ENCODE measurements at regions not wholly inside any gene's neighbourhood (a gene's known extent, or its start where the extent isn't known, plus 50 kb on each side); places are given as distances from the start of the nearest gene placed in this dataset.

- TF ChIP-seq YY1 (IDR thresholded peaks at IDR 0.05), result no peak
- TF ChIP-seq CTCF (IDR thresholded peaks at IDR 0.05; ENCODE audit: low read depth, low read length, missing input control), result no peak
- TF ChIP-seq HNF4G (IDR thresholded peaks at IDR 0.05), result no peak
- no peak for TF ChIP-seq NR2F2 (IDR thresholded peaks at IDR 0.05)
- TF ChIP-seq MAX (IDR thresholded peaks at IDR 0.05), result no peak
- no peak for TF ChIP-seq RAD21 (IDR thresholded peaks at IDR 0.05)
- no peak for TF ChIP-seq GABPA (IDR thresholded peaks at IDR 0.05 in 1 of 2, conservative IDR thresholded peaks at IDR 0.05 in 1 of 2)
- no peak for TF ChIP-seq JUND (IDR thresholded peaks at IDR 0.05)
- no peak for TF ChIP-seq REST (IDR thresholded peaks at IDR 0.05)
- TF ChIP-seq ZBTB33 (IDR thresholded peaks at IDR 0.05), result no peak
- no peak for TF ChIP-seq ATF3 (IDR thresholded peaks at IDR 0.05)
- no peak for TF ChIP-seq TAF1 (conservative IDR thresholded peaks at IDR 0.05)
Measured at GRCh38 chr5:104538734-104539133, 976.1 kb upstream of the NUDT12 start.

All from liver (tissue), 3 donors.